SK-N-SH treated with all-trans-retinoic acid at 6 μM for 48 hours (cell line): ENCODE measurements at regions not wholly inside any gene's neighbourhood (a gene's known extent, or its start where the extent isn't known, plus 50 kb on each side); places are given as distances from the start of the nearest gene placed in this dataset.

Source experiments
- ARNTL ChIP-seq: fragments of 450-650 bp; formaldehyde crosslinking; IDR thresholded peaks from 2 replicates; pipeline ENCODE4 v1.5.0; 2020; ENCODE audit warnings: low read depth, mild to moderate bottlenecking, moderate library complexity, borderline replicate concordance
- CSRNP3 ChIP-seq: fragments of 250-450 bp; sonication (Bioruptor Pico); IDR thresholded peaks from 2 replicates; pipeline ENCODE4 v1.5.1; 2021; ENCODE audit warnings: mild to moderate bottlenecking, moderate library complexity
- GLIS3 ChIP-seq: fragments of 250-450 bp; sonication (Bioruptor Pico); IDR thresholded peaks from 2 replicates; pipeline ENCODE4 v1.5.0; 2020; ENCODE audit warnings: mild to moderate bottlenecking, moderate library complexity
- OSR1 ChIP-seq: fragments of 250-450 bp; sonication (Bioruptor Pico); IDR thresholded peaks from 2 replicates; pipeline ENCODE4 v1.8.0; 2022; ENCODE audit warnings: moderate library complexity, mild to moderate bottlenecking, inconsistent platforms
- PPARA ChIP-seq: fragments of 250-450 bp; sonication (Bioruptor Pico); IDR thresholded peaks from 2 replicates; pipeline ENCODE4 v1.5.0; 2020; ENCODE audit warnings: mild to moderate bottlenecking, borderline replicate concordance
- RARB ChIP-seq: fragments of 250-450 bp; sonication (Bioruptor Pico); IDR thresholded peaks from 2 replicates; pipeline ENCODE4 v1.8.0; 2021; ENCODE audit warnings: mild to moderate bottlenecking, moderate library complexity
- TSHZ2 ChIP-seq: fragments of 250-450 bp; sonication (Bioruptor Pico); IDR thresholded peaks from 2 replicates; pipeline ENCODE4 v1.5.0; 2020; ENCODE audit warnings: mild to moderate bottlenecking, moderate library complexity
- ZC3H10 ChIP-seq: fragments of 250-450 bp; sonication (Bioruptor Pico); IDR thresholded peaks from 2 replicates; pipeline ENCODE4 v1.5.1; 2021; ENCODE audit warnings: mild to moderate bottlenecking, moderate library complexity
- ZFP3 ChIP-seq: fragments of 250-450 bp; sonication (Bioruptor Pico); IDR thresholded peaks from 2 replicates; pipeline ENCODE4 v1.5.0; 2020; ENCODE audit warnings: mild to moderate bottlenecking, moderate library complexity
- ZNF565 ChIP-seq: fragments of 450-650 bp; formaldehyde crosslinking; conservative IDR thresholded peaks from 2 replicates; pipeline ENCODE4 v1.5.0; 2020; ENCODE audit warnings: low read depth, mild to moderate bottlenecking, moderate library complexity
- ZNF8 ChIP-seq: fragments of 450-650 bp; formaldehyde crosslinking; IDR thresholded peaks from 2 replicates; pipeline ENCODE4 v1.5.0; 2020; ENCODE audit warnings: mild to moderate bottlenecking, moderate library complexity
- TF ChIP-seq, protein P1 (sequence below): fragments of 250-450 bp; sonication (Bioruptor Pico); IDR thresholded peaks from 2 replicates; pipeline ENCODE4 v1.5.1; 2020; ENCODE audit warnings: low read depth, mild to moderate bottlenecking, moderate library complexity
- TF ChIP-seq, protein P2 (sequence below): fragments of 250-450 bp; sonication (Bioruptor Pico); IDR thresholded peaks from 2 replicates; pipeline ENCODE4 v1.8.0; 2020; ENCODE audit warnings: mild to moderate bottlenecking, moderate library complexity, borderline replicate concordance

DNA sequence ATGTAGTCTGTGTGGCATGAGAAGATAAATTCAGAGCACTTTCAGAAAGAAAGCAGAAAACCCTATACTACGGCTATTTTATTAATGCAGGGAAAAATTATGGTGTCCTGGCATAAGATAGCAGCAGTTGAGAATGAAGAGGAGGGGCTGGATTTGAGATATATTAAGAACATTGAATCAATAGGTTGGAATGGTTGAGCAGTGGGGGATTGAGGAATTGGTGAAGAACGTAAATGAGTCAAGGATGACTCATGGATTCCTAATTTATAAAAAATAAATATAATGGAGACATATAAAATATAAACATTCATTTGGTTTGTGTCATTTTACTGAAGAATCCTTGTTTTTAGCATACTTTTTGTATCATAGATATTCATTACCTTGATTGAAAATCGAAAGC lies 234.3 kb upstream of the ADAMTS5 start:
- no peak for TF ChIP-seq OSR1 (CRISPR knock-in tag)
- TF ChIP-seq, protein P1, sequence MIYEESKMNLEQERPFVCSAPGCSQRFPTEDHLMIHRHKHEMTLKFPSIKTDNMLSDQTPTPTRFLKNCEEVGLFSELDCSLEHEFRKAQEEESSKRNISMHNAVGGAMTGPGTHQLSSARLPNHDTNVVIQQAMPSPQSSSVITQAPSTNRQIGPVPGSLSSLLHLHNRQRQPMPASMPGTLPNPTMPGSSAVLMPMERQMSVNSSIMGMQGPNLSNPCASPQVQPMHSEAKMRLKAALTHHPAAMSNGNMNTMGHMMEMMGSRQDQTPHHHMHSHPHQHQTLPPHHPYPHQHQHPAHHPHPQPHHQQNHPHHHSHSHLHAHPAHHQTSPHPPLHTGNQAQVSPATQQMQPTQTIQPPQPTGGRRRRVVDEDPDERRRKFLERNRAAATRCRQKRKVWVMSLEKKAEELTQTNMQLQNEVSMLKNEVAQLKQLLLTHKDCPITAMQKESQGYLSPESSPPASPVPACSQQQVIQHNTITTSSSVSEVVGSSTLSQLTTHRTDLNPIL (CRISPR knock-in tag), result no peak
- TF ChIP-seq ARNTL, result no peak
- TF ChIP-seq CSRNP3 (CRISPR knock-in tag), result no peak
- no peak for TF ChIP-seq PPARA (CRISPR knock-in tag)
- no peak for TF ChIP-seq GLIS3 (CRISPR knock-in tag)
- no peak for TF ChIP-seq ZNF8 (CRISPR knock-in tag)
- TF ChIP-seq ZC3H10 (CRISPR knock-in tag), result no peak
- no peak for TF ChIP-seq TSHZ2 (CRISPR knock-in tag)
- TF ChIP-seq ZFP3, result no peak
- TF ChIP-seq RARB (CRISPR knock-in tag), result no peak
- TF ChIP-seq, protein P2, sequence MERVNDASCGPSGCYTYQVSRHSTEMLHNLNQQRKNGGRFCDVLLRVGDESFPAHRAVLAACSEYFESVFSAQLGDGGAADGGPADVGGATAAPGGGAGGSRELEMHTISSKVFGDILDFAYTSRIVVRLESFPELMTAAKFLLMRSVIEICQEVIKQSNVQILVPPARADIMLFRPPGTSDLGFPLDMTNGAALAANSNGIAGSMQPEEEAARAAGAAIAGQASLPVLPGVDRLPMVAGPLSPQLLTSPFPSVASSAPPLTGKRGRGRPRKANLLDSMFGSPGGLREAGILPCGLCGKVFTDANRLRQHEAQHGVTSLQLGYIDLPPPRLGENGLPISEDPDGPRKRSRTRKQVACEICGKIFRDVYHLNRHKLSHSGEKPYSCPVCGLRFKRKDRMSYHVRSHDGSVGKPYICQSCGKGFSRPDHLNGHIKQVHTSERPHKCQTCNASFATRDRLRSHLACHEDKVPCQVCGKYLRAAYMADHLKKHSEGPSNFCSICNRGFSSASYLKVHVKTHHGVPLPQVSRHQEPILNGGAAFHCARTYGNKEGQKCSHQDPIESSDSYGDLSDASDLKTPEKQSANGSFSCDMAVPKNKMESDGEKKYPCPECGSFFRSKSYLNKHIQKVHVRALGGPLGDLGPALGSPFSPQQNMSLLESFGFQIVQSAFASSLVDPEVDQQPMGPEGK (CRISPR knock-in tag), result no peak
- TF ChIP-seq ZNF565, result no peak
